ENCODE measurements at regions not wholly inside any gene's neighbourhood (a gene's known extent, or its start where the extent isn't known, plus 50 kb on each side); places are given as distances from the start of the nearest gene placed in this dataset.
"Not testable (repeated sequence)": the region's sequence is repeated elsewhere in the genome, so short reads cannot be mapped to it uniquely, and the experiment has no call there.

- no peak overlapping the region for H3K4me3 Mint-ChIP-seq
- H3K36me3 Mint-ChIP-seq: no peaks in the 10 kb centered on the region
- no peaks in the 10 kb centered on the region for H3K4me1 Mint-ChIP-seq
- H3K9me3 Mint-ChIP-seq: no peaks in the 10 kb centered on the region
- H3K27me3 Mint-ChIP-seq: no peaks in the 10 kb centered on the region
- no peak overlapping the region for H3K27ac Mint-ChIP-seq
Measured at GRCh38 chr4:27692158-27692557, 831.5 kb downstream of the STIM2 start.

DNA sequence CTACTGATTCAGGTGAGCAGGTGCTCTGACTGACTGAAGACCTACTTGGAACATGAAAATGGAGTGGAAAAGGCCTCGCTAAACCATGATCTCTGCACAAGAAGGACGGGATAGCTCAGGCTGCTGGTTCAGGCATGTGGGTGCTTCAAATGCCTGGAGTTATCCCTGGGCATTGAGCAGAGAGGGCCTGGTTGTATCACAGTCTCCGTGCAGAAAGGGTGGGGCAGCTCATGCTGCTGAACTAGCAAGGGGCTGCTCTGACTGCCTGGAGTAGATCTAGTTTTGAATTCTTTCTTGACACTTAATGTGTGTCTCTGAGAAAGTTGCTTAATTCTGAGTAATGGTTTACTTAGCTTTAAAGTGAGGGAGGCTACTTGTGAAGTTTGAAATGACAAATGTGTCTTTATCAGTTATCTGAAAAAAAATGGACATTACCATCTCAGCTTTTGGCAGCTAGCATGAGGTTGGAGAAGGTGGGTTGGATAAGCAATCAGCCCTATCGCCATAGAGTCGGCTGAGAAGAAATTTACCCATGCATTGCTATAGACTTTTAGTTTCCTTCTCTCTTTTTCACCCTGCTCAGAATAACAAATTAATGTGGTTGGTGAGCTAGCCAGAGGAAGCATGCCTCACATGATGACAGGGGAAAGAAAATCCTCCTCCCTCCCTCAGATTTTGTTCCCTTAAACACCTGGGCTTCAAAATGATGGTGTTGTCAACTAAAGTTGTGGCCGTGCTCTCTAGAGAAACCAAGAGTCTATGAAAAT lies 832.4 kb downstream of the STIM2 start:
- Mint-ChIP-seq H3K36me3 (no peaks in the 10 kb centered on the region), H3K27ac (no peak overlapping the region), H3K27me3 (no peaks in the 10 kb centered on the region), H3K9me3 (no peaks in the 10 kb centered on the region), H3K4me1 (no peaks in the 10 kb centered on the region), H3K4me3 (no peak overlapping the region)

- not testable (repeated sequence) for H3K27ac Mint-ChIP-seq, H3K27me3 Mint-ChIP-seq, H3K4me1 Mint-ChIP-seq, H3K4me3 Mint-ChIP-seq, H3K36me3 Mint-ChIP-seq, H3K9me3 Mint-ChIP-seq
Measured at GRCh38 chr4:27696257-27696656, 835.6 kb downstream of the STIM2 start.

- Mint-ChIP-seq H3K27ac (no peak overlapping the region), H3K36me3 (no peaks in the 10 kb centered on the region), H3K27me3 (no peaks in the 10 kb centered on the region), H3K9me3 (no peaks in the 10 kb centered on the region), H3K4me1 (no peaks in the 10 kb centered on the region), H3K4me3 (no peak overlapping the region)
Measured at GRCh38 chr4:27701606-27702005, 841.0 kb downstream of the STIM2 start.

- no peaks in the 10 kb centered on the region for H3K27me3 Mint-ChIP-seq
- H3K9me3 Mint-ChIP-seq: no peaks in the 10 kb centered on the region
- H3K27ac Mint-ChIP-seq: no peak overlapping the region
- H3K36me3 Mint-ChIP-seq: no peaks in the 10 kb centered on the region
- no peaks in the 10 kb centered on the region for H3K4me1 Mint-ChIP-seq
- H3K4me3 Mint-ChIP-seq: no peak overlapping the region
Measured at GRCh38 chr4:27702730-27703431, 842.2 kb downstream of the STIM2 start.

DNA sequence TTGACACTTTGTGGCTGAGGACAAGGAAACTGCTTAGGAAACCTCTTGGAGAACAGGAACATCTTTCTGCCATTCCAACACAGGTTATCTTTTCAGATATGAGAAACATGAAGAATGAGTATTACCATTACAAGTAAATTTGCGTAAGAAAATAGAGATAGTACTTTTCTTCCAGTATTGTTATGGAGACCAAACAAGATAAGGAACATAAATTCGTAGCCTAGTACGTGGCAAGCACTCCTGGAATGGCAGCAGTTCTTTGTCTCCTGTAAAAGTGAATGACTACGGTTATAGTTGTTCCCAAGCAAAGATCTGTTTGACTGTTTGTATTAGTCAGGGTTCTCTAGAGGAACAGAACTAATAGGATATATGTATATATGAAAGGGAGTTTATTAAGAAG lies 843.1 kb downstream of the STIM2 start:
- no peak overlapping the region for H3K4me3 Mint-ChIP-seq
- H3K4me1 Mint-ChIP-seq: no peaks in the 10 kb centered on the region
- H3K9me3 Mint-ChIP-seq: no peaks in the 10 kb centered on the region
- no peak overlapping the region for H3K27ac Mint-ChIP-seq
- H3K36me3 Mint-ChIP-seq: no peaks in the 10 kb centered on the region
- H3K27me3 Mint-ChIP-seq: no peaks in the 10 kb centered on the region

- no peak overlapping the region for H3K4me3 Mint-ChIP-seq
Measured at GRCh38 chr4:27711041-27711440, 850.4 kb downstream of the STIM2 start.

DNA sequence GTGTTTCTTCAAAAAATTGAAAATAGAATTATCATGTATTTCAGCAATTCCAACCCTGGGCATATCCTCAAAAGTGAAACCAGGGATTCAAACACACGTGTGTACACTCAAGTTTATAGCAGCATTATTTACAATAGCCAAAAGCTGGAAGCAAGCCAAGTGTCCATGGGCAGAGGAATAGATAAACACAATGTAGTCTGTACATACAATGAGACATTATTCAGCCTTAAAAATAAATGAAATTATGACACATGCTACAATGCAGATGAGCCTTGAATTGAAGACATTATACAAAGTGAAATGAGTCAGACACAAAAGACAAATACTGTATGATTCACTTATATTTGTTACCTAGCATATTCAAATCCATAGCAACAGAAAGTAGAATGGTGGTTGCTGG lies 853.4 kb downstream of the STIM2 start:
- Mint-ChIP-seq H3K9me3 (no peaks in the 10 kb centered on the region), H3K27me3 (no peaks in the 10 kb centered on the region), H3K27ac (no peak overlapping the region), H3K4me1 (no peaks in the 10 kb centered on the region), H3K4me3 (no peak overlapping the region), H3K36me3 (no peaks in the 10 kb centered on the region)

More at GRCh38 chr4:27711041-27711440, 850.4 kb downstream of the STIM2 start:
- Mint-ChIP-seq H3K4me1 (no peaks in the 10 kb centered on the region), H3K9me3 (no peaks in the 10 kb centered on the region), H3K36me3 (no peaks in the 10 kb centered on the region), H3K27ac (no peak overlapping the region), H3K27me3 (no peaks in the 10 kb centered on the region)

DNA sequence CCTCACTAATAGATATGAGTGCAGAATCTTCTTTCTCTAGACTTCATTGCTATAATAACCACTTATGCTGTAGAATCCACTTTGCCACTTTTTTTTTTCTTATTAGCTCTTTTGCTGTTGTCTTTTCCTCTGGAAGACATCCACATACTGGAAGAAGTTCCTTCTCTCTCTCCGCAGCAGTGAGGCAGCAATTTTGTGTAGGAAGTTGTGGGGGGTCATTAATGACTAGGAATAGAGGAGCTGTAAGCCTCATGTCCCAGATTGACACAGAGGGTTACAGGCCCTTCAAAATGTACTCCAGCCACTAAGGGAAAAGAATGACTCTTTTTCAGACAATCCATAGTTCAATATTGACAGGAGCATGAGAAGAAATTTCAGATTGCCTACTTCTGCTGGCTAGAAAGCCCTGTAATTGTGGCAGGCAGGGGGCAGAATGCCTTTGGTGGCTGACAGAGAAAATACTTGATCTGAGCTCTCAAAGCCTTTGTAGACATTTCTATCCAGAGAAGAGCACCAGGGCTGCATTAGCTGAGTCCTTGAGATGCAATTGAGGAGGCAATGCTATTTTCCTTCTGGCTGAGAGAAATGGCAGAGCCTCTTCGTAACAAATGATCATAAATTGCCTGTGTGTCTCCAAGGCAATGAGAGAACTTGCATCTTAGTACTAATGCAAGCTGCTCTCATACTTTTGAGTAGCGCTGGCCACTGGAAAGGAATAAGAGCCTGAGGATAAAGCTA lies 856.2 kb downstream of the STIM2 start:
- Mint-ChIP-seq H3K4me3 (no peak overlapping the region), H3K27me3 (no peaks in the 10 kb centered on the region), H3K9me3 (no peaks in the 10 kb centered on the region), H3K27ac (no peak overlapping the region), H3K36me3 (no peaks in the 10 kb centered on the region), H3K4me1 (no peaks in the 10 kb centered on the region)

DNA sequence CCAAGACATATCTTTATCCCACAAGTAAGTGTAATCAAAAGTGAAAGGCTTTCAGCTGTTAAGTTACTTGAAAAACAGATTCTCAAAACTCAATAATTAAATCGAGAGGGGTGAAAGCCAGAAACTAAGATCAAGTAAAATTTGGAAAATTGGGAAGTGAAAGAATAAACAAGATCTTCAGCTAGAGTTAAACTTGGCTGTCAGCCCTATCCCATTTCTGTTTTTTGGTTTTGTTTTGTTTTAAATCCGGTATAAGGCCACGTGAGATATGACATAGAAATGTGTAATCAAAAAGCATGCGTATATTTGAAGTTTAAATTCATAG lies 856.8 kb downstream of the STIM2 start:
- Mint-ChIP-seq H3K4me3 (no peak overlapping the region), H3K27ac (no peak overlapping the region), H3K36me3 (no peaks in the 10 kb centered on the region), H3K4me1 (no peaks in the 10 kb centered on the region), H3K9me3 (no peaks in the 10 kb centered on the region), H3K27me3 (no peaks in the 10 kb centered on the region)

GRCh38 chr4:27720010-27720766 lies 859.5 kb downstream of the STIM2 start:
- H3K27ac Mint-ChIP-seq: no peak overlapping the region
- no peak overlapping the region for H3K4me3 Mint-ChIP-seq
- H3K9me3 Mint-ChIP-seq: no peaks in the 10 kb centered on the region
- H3K36me3 Mint-ChIP-seq: no peaks in the 10 kb centered on the region
- H3K4me1 Mint-ChIP-seq: no peaks in the 10 kb centered on the region
- H3K27me3 Mint-ChIP-seq: no peaks in the 10 kb centered on the region

DNA sequence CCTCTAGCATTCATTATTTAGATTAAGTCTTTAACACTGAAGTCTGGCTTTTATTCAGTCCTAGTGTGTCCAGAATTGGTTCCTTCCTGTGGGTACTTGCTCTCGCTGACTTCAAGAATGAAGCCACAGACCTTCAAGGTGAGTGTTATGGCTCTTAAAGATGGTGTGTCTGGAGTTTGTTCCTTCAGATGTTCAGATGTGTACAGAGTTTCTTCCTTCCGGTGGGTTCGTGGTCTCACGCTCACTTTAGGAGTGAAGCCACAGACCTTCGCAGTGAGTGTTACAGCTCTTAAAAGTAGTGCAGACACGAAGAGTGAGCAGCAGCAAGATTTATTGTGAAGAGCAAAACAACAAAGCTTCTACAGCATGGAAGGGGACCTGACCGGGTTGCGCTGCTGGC lies 860.6 kb downstream of the STIM2 start:
- H3K9me3 Mint-ChIP-seq: no peaks in the 10 kb centered on the region
- no peaks in the 10 kb centered on the region for H3K36me3 Mint-ChIP-seq
- H3K27me3 Mint-ChIP-seq: no peaks in the 10 kb centered on the region
- no peak overlapping the region for H3K4me3 Mint-ChIP-seq
- no peak overlapping the region for H3K27ac Mint-ChIP-seq
- H3K4me1 Mint-ChIP-seq: no peaks in the 10 kb centered on the region

DNA sequence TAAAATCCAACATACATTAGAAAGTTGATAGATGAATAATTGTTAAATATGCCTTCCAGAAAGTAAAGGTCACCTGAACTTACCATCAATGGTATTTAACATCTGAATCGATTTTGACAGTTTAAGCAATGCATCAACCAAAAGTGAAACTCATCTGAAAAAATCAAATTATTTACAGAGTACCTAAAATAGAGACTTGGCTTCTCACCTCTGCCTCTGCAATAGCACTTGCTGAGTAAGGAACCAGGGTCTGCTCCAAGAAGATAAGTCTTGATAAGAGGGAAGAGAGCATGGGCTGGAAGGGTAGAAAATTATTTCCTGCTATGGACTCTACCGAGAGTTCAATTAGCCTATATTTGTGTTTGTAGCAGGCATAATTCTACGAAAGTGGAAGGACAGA lies 868.3 kb downstream of the STIM2 start:
- Mint-ChIP-seq H3K9me3 (peaks cover 7% of the 10 kb centered on the region), H3K4me3 (no peak overlapping the region), H3K4me1 (no peaks in the 10 kb centered on the region), H3K27me3 (no peaks in the 10 kb centered on the region), H3K27ac (no peak overlapping the region), H3K36me3 (no peaks in the 10 kb centered on the region)

DNA sequence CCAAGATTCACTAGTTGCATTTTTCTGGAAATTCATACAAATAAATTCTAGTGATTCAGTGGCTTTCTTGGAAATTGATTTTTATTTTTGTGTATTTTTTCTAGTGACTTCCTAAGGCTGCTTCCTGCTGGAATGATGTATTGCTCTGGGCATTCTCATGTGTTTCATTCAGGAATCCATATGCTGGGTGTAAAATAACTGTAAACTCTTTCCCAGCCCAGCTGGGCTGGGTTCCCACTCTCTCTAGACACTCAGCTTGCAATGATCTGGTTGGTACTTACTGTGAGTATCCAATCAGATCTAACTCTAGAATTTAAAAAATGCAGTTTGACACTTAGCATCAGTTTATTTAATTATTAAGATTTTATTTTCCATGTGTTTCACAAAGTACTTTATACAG lies 882.2 kb downstream of the STIM2 start:
- Mint-ChIP-seq H3K27ac (no peak overlapping the region), H3K9me3 (peaks cover 4% of the 10 kb centered on the region), H3K36me3 (no peaks in the 10 kb centered on the region), H3K4me3 (no peak overlapping the region), H3K27me3 (no peaks in the 10 kb centered on the region), H3K4me1 (no peaks in the 10 kb centered on the region)

DNA sequence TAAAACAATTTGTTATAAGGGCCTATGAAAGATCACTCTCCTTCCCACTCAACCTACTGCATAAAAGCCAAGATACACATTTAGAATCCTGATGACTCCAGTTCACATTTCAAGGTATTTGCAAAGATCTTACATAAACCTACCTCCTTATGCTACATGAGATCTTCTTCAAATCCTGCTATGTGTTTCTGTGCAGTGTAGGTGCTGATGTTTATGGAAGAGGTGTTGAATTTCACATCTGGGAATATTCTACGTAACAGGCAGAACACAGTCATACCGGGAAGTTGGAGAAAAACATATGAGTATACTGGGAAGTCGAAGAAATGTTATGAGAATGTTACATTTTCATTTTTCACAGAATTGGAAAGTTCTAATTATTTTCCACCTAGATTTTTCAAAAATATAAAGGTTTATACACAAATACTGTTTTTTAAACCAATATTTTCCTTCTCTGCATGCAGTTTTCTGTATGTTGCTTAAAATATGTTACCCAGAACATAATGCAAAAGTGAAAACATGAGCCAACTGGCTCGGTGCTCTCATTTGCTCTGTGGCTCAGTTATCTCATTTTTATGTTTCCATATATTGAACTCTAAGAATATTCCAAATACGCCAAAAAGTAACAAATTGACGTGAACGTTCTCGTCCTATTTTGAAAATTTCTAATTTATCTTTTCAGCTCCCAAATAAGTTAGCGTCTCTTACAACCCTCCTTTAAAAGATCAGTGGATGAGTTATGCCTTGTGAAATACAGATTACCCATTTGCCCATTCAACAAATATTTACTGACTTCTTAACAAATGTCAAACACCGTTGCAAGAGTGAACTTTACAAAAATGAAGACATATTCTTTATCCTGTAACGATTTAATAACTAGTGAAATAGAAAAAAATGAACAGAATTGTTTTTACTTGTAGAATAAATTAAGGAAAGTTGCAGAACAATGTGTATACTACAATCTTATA lies 899.3 kb downstream of the STIM2 start:
- H3K9me3 Mint-ChIP-seq: peaks cover 8% of the 10 kb centered on the region
- H3K27ac Mint-ChIP-seq: no peak overlapping the region
- H3K27me3 Mint-ChIP-seq: no peaks in the 10 kb centered on the region
- H3K4me1 Mint-ChIP-seq: no peaks in the 10 kb centered on the region
- H3K4me3 Mint-ChIP-seq: no peak overlapping the region
- H3K36me3 Mint-ChIP-seq: no peaks in the 10 kb centered on the region

All from activated naive CD4-positive, alpha-beta T cell treated with anti-CD3 and anti-CD28 coated beads, Interleukin-2, amount 50 U/mL, for 24 hours (primary cell).